ENCODE measurements at regions not wholly inside any gene's neighbourhood (a gene's known extent, or its start where the extent isn't known, plus 50 kb on each side); places are given as distances from the start of the nearest gene placed in this dataset.

- no peaks in the 10 kb centered on the region for H3K79me2 ChIP-seq (ENCODE audit: low read length)
- H3K27me3 ChIP-seq (ENCODE audit: low read length) = no peaks in the 10 kb centered on the region
- H4K20me1 ChIP-seq (ENCODE audit: insufficient read depth, low read depth, low read length) = no peaks in the 10 kb centered on the region
- H3K4me1 ChIP-seq (ENCODE audit: low read length) = no peaks in the 10 kb centered on the region
- no peaks in the 10 kb centered on the region for H3K36me3 ChIP-seq (ENCODE audit: insufficient read depth, low read length)
- H3K9me2 ChIP-seq (replicated peaks; ENCODE audit: insufficient read depth, low read length) = no peaks in the 10 kb centered on the region
- H3K27ac ChIP-seq (ENCODE audit: low read length) = no peak overlapping the region
- no peaks in the 10 kb centered on the region for H3K9me3 ChIP-seq (ENCODE audit: low read length)
- no peak overlapping the region for H3K4me2 ChIP-seq (ENCODE audit: low read depth, low read length, poor library complexity, severe bottlenecking)
- no peak for DNase-seq
- no peak overlapping the region for H3K9ac ChIP-seq (ENCODE audit: low read length)
- H3K4me3 ChIP-seq (ENCODE audit: low read length) = no peak overlapping the region
- H2AFZ ChIP-seq (ENCODE audit: low read length) = no peak overlapping the region
These were observed 511.6 kb upstream of the ZNF608 start for GRCh38 chr5:125257997-125258396.

GRCh38 chr5:125258615-125259014 lies 512.2 kb upstream of the ZNF608 start:
- Histone ChIP-seq H3K4me3 (ENCODE audit: low read length) (no peak overlapping the region), H3K36me3 (ENCODE audit: insufficient read depth, low read length) (no peaks in the 10 kb centered on the region), H4K20me1 (ENCODE audit: insufficient read depth, low read depth, low read length) (no peaks in the 10 kb centered on the region), H3K79me2 (ENCODE audit: low read length) (no peaks in the 10 kb centered on the region), H3K9me3 (ENCODE audit: low read length) (no peaks in the 10 kb centered on the region), H3K4me2 (ENCODE audit: low read depth, low read length, poor library complexity, severe bottlenecking) (no peak overlapping the region), H3K9ac (ENCODE audit: low read length) (no peak overlapping the region), H3K27ac (ENCODE audit: low read length) (no peak overlapping the region), H3K4me1 (ENCODE audit: low read length) (no peaks in the 10 kb centered on the region), H3K27me3 (ENCODE audit: low read length) (no peaks in the 10 kb centered on the region), H2AFZ (ENCODE audit: low read length) (no peak overlapping the region), H3K9me2 (replicated peaks; ENCODE audit: insufficient read depth, low read length) (no peaks in the 10 kb centered on the region)
- no peak for DNase-seq

GRCh38 chr5:125261505-125262250 lies 515.2 kb upstream of the ZNF608 start:
- Histone ChIP-seq H3K27ac (ENCODE audit: low read length) (no peak overlapping the region), H3K9me2 (replicated peaks; ENCODE audit: insufficient read depth, low read length) (no peaks in the 10 kb centered on the region), H3K9me3 (ENCODE audit: low read length) (no peaks in the 10 kb centered on the region), H3K4me3 (ENCODE audit: low read length) (no peak overlapping the region), H3K27me3 (ENCODE audit: low read length) (no peaks in the 10 kb centered on the region), H3K36me3 (ENCODE audit: insufficient read depth, low read length) (no peaks in the 10 kb centered on the region), H4K20me1 (ENCODE audit: insufficient read depth, low read depth, low read length) (no peaks in the 10 kb centered on the region), H3K9ac (ENCODE audit: low read length) (no peak overlapping the region), H3K4me2 (ENCODE audit: low read depth, low read length, poor library complexity, severe bottlenecking) (no peak overlapping the region), H3K79me2 (ENCODE audit: low read length) (no peaks in the 10 kb centered on the region), H3K4me1 (ENCODE audit: low read length) (no peaks in the 10 kb centered on the region), H2AFZ (ENCODE audit: low read length) (no peak overlapping the region)
- DNase-seq = no peak

GRCh38 chr5:125262782-125263181 lies 516.3 kb upstream of the ZNF608 start:
- Histone ChIP-seq H3K4me3 (ENCODE audit: low read length) (no peak overlapping the region), H3K9me3 (ENCODE audit: low read length) (no peaks in the 10 kb centered on the region), H4K20me1 (ENCODE audit: insufficient read depth, low read depth, low read length) (no peaks in the 10 kb centered on the region), H3K9ac (ENCODE audit: low read length) (no peak overlapping the region), H3K4me2 (ENCODE audit: low read depth, low read length, poor library complexity, severe bottlenecking) (no peak overlapping the region), H3K27ac (ENCODE audit: low read length) (no peak overlapping the region), H3K4me1 (ENCODE audit: low read length) (no peaks in the 10 kb centered on the region), H3K9me2 (replicated peaks; ENCODE audit: insufficient read depth, low read length) (no peaks in the 10 kb centered on the region), H3K79me2 (ENCODE audit: low read length) (no peaks in the 10 kb centered on the region), H3K36me3 (ENCODE audit: insufficient read depth, low read length) (no peaks in the 10 kb centered on the region), H2AFZ (ENCODE audit: low read length) (no peak overlapping the region), H3K27me3 (ENCODE audit: low read length) (no peaks in the 10 kb centered on the region)
- no peak for DNase-seq

GRCh38 chr5:125263356-125263755 lies 516.9 kb upstream of the ZNF608 start:
- no peak for DNase-seq
- H3K9ac ChIP-seq (ENCODE audit: low read length) = no peak overlapping the region
- H3K27ac ChIP-seq (ENCODE audit: low read length) = no peak overlapping the region
- H3K9me2 ChIP-seq (replicated peaks; ENCODE audit: insufficient read depth, low read length) = no peaks in the 10 kb centered on the region
- no peaks in the 10 kb centered on the region for H3K4me1 ChIP-seq (ENCODE audit: low read length)
- no peaks in the 10 kb centered on the region for H3K36me3 ChIP-seq (ENCODE audit: insufficient read depth, low read length)
- no peak overlapping the region for H3K4me2 ChIP-seq (ENCODE audit: low read depth, low read length, poor library complexity, severe bottlenecking)
- no peaks in the 10 kb centered on the region for H3K79me2 ChIP-seq (ENCODE audit: low read length)
- H3K27me3 ChIP-seq (ENCODE audit: low read length) = no peaks in the 10 kb centered on the region
- H4K20me1 ChIP-seq (ENCODE audit: insufficient read depth, low read depth, low read length) = no peaks in the 10 kb centered on the region
- H3K9me3 ChIP-seq (ENCODE audit: low read length) = no peaks in the 10 kb centered on the region
- H3K4me3 ChIP-seq (ENCODE audit: low read length) = no peak overlapping the region
- no peak overlapping the region for H2AFZ ChIP-seq (ENCODE audit: low read length)

GRCh38 chr5:125266106-125266505 lies 519.7 kb upstream of the ZNF608 start:
- no peak overlapping the region for H3K9ac ChIP-seq (ENCODE audit: low read length)
- no peaks in the 10 kb centered on the region for H3K36me3 ChIP-seq (ENCODE audit: insufficient read depth, low read length)
- no peak overlapping the region for H3K4me3 ChIP-seq (ENCODE audit: low read length)
- H4K20me1 ChIP-seq (ENCODE audit: insufficient read depth, low read depth, low read length) = no peaks in the 10 kb centered on the region
- no peak for DNase-seq
- no peaks in the 10 kb centered on the region for H3K79me2 ChIP-seq (ENCODE audit: low read length)
- H2AFZ ChIP-seq (ENCODE audit: low read length) = no peak overlapping the region
- H3K9me2 ChIP-seq (replicated peaks; ENCODE audit: insufficient read depth, low read length) = no peaks in the 10 kb centered on the region
- H3K27me3 ChIP-seq (ENCODE audit: low read length) = no peaks in the 10 kb centered on the region
- no peaks in the 10 kb centered on the region for H3K4me1 ChIP-seq (ENCODE audit: low read length)
- no peak overlapping the region for H3K27ac ChIP-seq (ENCODE audit: low read length)
- H3K4me2 ChIP-seq (ENCODE audit: low read depth, low read length, poor library complexity, severe bottlenecking) = no peak overlapping the region
- no peaks in the 10 kb centered on the region for H3K9me3 ChIP-seq (ENCODE audit: low read length)

GRCh38 chr5:125267636-125268248 lies 521.3 kb upstream of the ZNF608 start:
- H3K27ac ChIP-seq (ENCODE audit: low read length) = no peak overlapping the region

GRCh38 chr5:125269926-125270325 lies 523.5 kb upstream of the ZNF608 start:
- H2AFZ ChIP-seq (ENCODE audit: low read length) = no peak overlapping the region
- H3K4me3 ChIP-seq (ENCODE audit: low read length) = no peak overlapping the region
- H3K4me2 ChIP-seq (ENCODE audit: low read depth, low read length, poor library complexity, severe bottlenecking) = no peak overlapping the region
- H3K9me2 ChIP-seq (replicated peaks; ENCODE audit: insufficient read depth, low read length) = 0 out of 2 replicates have a peak, but pooled peaks cover 3% of the 10 kb centered on the region
- H3K9ac ChIP-seq (ENCODE audit: low read length) = no peak overlapping the region
- no peaks in the 10 kb centered on the region for H3K4me1 ChIP-seq (ENCODE audit: low read length)
- no peaks in the 10 kb centered on the region for H3K27me3 ChIP-seq (ENCODE audit: low read length)
- H3K27ac ChIP-seq (ENCODE audit: low read length) = no peak overlapping the region
- no peaks in the 10 kb centered on the region for H3K79me2 ChIP-seq (ENCODE audit: low read length)
- no peak for DNase-seq
- H4K20me1 ChIP-seq (ENCODE audit: insufficient read depth, low read depth, low read length) = no peaks in the 10 kb centered on the region
- H3K36me3 ChIP-seq (ENCODE audit: insufficient read depth, low read length) = no peaks in the 10 kb centered on the region
- no peaks in the 10 kb centered on the region for H3K9me3 ChIP-seq (ENCODE audit: low read length)

More at GRCh38 chr5:125267636-125268248, 521.3 kb upstream of the ZNF608 start:
- H3K4me1 ChIP-seq (ENCODE audit: low read length) = no peaks in the 10 kb centered on the region
- H3K9me3 ChIP-seq (ENCODE audit: low read length) = no peaks in the 10 kb centered on the region
- no peaks in the 10 kb centered on the region for H3K36me3 ChIP-seq (ENCODE audit: insufficient read depth, low read length)
- no peak overlapping the region for H3K4me3 ChIP-seq (ENCODE audit: low read length)
- 0 out of 2 replicates have a peak, but pooled peaks cover 3% of the 10 kb centered on the region for H3K9me2 ChIP-seq (replicated peaks; ENCODE audit: insufficient read depth, low read length)
- no peaks in the 10 kb centered on the region for H3K79me2 ChIP-seq (ENCODE audit: low read length)
- H3K4me2 ChIP-seq (ENCODE audit: low read depth, low read length, poor library complexity, severe bottlenecking) = no peak overlapping the region
- no peak overlapping the region for H3K9ac ChIP-seq (ENCODE audit: low read length)
- DNase-seq = no peak
- H4K20me1 ChIP-seq (ENCODE audit: insufficient read depth, low read depth, low read length) = no peaks in the 10 kb centered on the region
- H2AFZ ChIP-seq (ENCODE audit: low read length) = no peak overlapping the region
- no peaks in the 10 kb centered on the region for H3K27me3 ChIP-seq (ENCODE audit: low read length)

Data from Karpas-422 (cell line).